H9 (cell line): ENCODE measurements at regions not wholly inside any gene's neighbourhood (a gene's known extent, or its start where the extent isn't known, plus 50 kb on each side); places are given as distances from the start of the nearest gene placed in this dataset.

Experiments
- DNase-seq: peaks from one replicate; pipeline ENCODE4 v3.0.0-alpha.2; 2017
- H2AFZ ChIP-seq: one replicate; pipeline ENCODE4 v1.6.1; 2013; ENCODE audit warnings: mild to moderate bottlenecking, low read length, control low read depth, moderate library complexity
- H2AK5ac ChIP-seq: 2 replicates; pipeline ENCODE4 v1.6.1; 2013; ENCODE audit warnings: low read length, control low read depth, mixed read lengths; ENCODE audit not compliant: insufficient read length
- H2BK120ac ChIP-seq: one replicate; pipeline ENCODE4 v1.6.1; 2013; ENCODE audit warnings: low read depth, mild to moderate bottlenecking, low read length, control low read depth, inconsistent platforms; ENCODE audit not compliant: poor library complexity, severe bottlenecking
- H2BK12ac ChIP-seq: 2 replicates; pipeline ENCODE4 v1.6.1; 2013; ENCODE audit warnings: low read length, control low read depth, mixed read lengths, low read depth; ENCODE audit not compliant: insufficient read length
- H2BK15ac ChIP-seq: 2 replicates; pipeline ENCODE4 v1.6.1; 2013; ENCODE audit warnings: low read depth, low read length, control low read depth
- H2BK20ac ChIP-seq: one replicate; pipeline ENCODE4 v1.6.1; 2013; ENCODE audit warnings: low read depth, mild to moderate bottlenecking, low read length, control low read depth, inconsistent platforms; ENCODE audit not compliant: poor library complexity, severe bottlenecking
- H2BK5ac ChIP-seq: 2 replicates; pipeline ENCODE4 v1.6.1; 2013; ENCODE audit warnings: low read length, control low read depth, mixed read lengths; ENCODE audit not compliant: insufficient read length
- H3K14ac ChIP-seq: 2 replicates; pipeline ENCODE4 v1.6.1; 2013; ENCODE audit warnings: low read length, control low read depth; ENCODE audit not compliant: insufficient read depth
- H3K18ac ChIP-seq: 2 replicates; pipeline ENCODE4 v1.6.1; 2013; ENCODE audit warnings: low read depth, mild to moderate bottlenecking, mixed read lengths, low read length, control low read depth; ENCODE audit not compliant: insufficient read length
- H3K23ac ChIP-seq: 2 replicates; pipeline ENCODE4 v1.6.1; 2013; ENCODE audit warnings: low read length, control low read depth, mixed read lengths, low read depth; ENCODE audit not compliant: insufficient read length
- H3K23me2 ChIP-seq: 2 replicates; pipeline ENCODE4 v1.6.1; 2013; ENCODE audit warnings: low read depth, mild to moderate bottlenecking, mixed read lengths, low read length, control low read depth; ENCODE audit not compliant: insufficient read length, poor library complexity, severe bottlenecking
- H3K27ac ChIP-seq: 2 replicates; pipeline ENCODE4 v1.5.1; 2013; ENCODE audit warnings: low read length, control low read depth, mixed read lengths, low read depth; ENCODE audit not compliant: insufficient read length
- H3K27me3 ChIP-seq: 2 replicates; pipeline ENCODE4 v1.6.1; 2013; ENCODE audit warnings: low read length, control low read depth, inconsistent platforms; ENCODE audit not compliant: insufficient read depth
- H3K4ac ChIP-seq: 2 replicates; pipeline ENCODE4 v1.6.1; 2013; ENCODE audit warnings: low read depth, mild to moderate bottlenecking, control low read depth, inconsistent platforms, low read length, moderate library complexity
- H3K4me1 ChIP-seq: 2 replicates; pipeline ENCODE4 v1.6.1; 2013; ENCODE audit warnings: low read length, control low read depth, inconsistent platforms; ENCODE audit not compliant: insufficient read depth
- H3K4me2 ChIP-seq: 2 replicates; pipeline ENCODE4 v1.6.1; 2013; ENCODE audit warnings: low read length, control low read depth, mixed read lengths; ENCODE audit not compliant: insufficient read length, insufficient read depth
- H3K56ac ChIP-seq: 2 replicates; pipeline ENCODE4 v1.6.1; 2013; ENCODE audit warnings: low read depth, mild to moderate bottlenecking, mixed read lengths, low read length, control low read depth; ENCODE audit not compliant: insufficient read length
- H3K79me1 ChIP-seq: 2 replicates; pipeline ENCODE4 v1.6.1; 2013; ENCODE audit warnings: low read depth, mild to moderate bottlenecking, moderate library complexity, low read length, control low read depth, inconsistent platforms; ENCODE audit not compliant: insufficient read depth, poor library complexity, severe bottlenecking
- H3K79me2 ChIP-seq: 2 replicates; pipeline ENCODE4 v1.6.1; 2013; ENCODE audit warnings: low read length, control low read depth, inconsistent platforms; ENCODE audit not compliant: insufficient read depth
- H3K9ac ChIP-seq: 2 replicates; pipeline ENCODE4 v1.6.1; 2013; ENCODE audit warnings: low read length, control low read depth, mixed read lengths; ENCODE audit not compliant: insufficient read length; ENCODE audit errors: extremely low read depth
- H3K9me3 ChIP-seq: one replicate; pipeline ENCODE4 v1.6.1; 2013; ENCODE audit warnings: low read depth, low read length, inconsistent platforms; ENCODE audit not compliant: control insufficient read depth
- H3T11ph ChIP-seq: one replicate; pipeline ENCODE4 v1.6.1; 2013; ENCODE audit warnings: mild to moderate bottlenecking, low read length, control low read depth, inconsistent platforms
- H4K20me1 ChIP-seq: one replicate; pipeline ENCODE4 v1.6.1; 2013; ENCODE audit not compliant: control insufficient read depth, insufficient read length, insufficient read depth
- H4K5ac ChIP-seq: 2 replicates; pipeline ENCODE4 v1.6.1; 2013; ENCODE audit warnings: low read depth, mild to moderate bottlenecking, mixed read lengths, low read length, control low read depth; ENCODE audit not compliant: insufficient read length
- H4K8ac ChIP-seq: replicated peaks from 2 replicates; pipeline ENCODE4 v1.6.1; 2013; ENCODE audit warnings: low read length, control low read depth, mixed read lengths, low read depth; ENCODE audit not compliant: insufficient read length
- H4K91ac ChIP-seq: 2 replicates; pipeline ENCODE4 v1.6.1; 2013; ENCODE audit warnings: low read depth, mild to moderate bottlenecking, moderate library complexity, mixed read lengths, low read length, control low read depth; ENCODE audit not compliant: insufficient read length
- H3K27ac Mint-ChIP-seq, 3 experiments: 2 replicates in 2 of 3; 3 replicates in 1 of 3; pipeline ENCODE4 v1.8.0; 2020 to 2021; ENCODE audit warnings: mixed read lengths in 3 of 3, mild to moderate bottlenecking in 1 of 3, moderate library complexity in 1 of 3
- H3K27me3 Mint-ChIP-seq: 2 replicates; pipeline ENCODE4 v1.8.0; 2021; ENCODE audit warnings: low read depth, mild to moderate bottlenecking, moderate library complexity, mixed read lengths
- H3K36me3 Mint-ChIP-seq, 3 experiments: 2 replicates in 2 of 3; 3 replicates in 1 of 3; pipeline ENCODE4 v1.8.0; 2020 to 2021; ENCODE audit warnings: low read depth in 3 of 3, mixed read lengths in 3 of 3; ENCODE audit not compliant: insufficient read depth in 1 of 3
- H3K4me1 Mint-ChIP-seq, 2 experiments: 2 replicates each; pipeline ENCODE4 v1.8.0; 2020; ENCODE audit warnings: mixed read lengths in 2 of 2
- H3K4me3 Mint-ChIP-seq, 2 experiments: 2 replicates in 1 of 2; 3 replicates in 1 of 2; pipeline ENCODE4 v1.8.0; 2020 to 2021; ENCODE audit warnings: mild to moderate bottlenecking in 2 of 2, mixed read lengths in 2 of 2, moderate library complexity in 1 of 2
- H3K9me3 Mint-ChIP-seq, 2 experiments: 2 replicates in 1 of 2; 3 replicates in 1 of 2; pipeline ENCODE4 v1.8.0; 2020; ENCODE audit warnings: mild to moderate bottlenecking in 2 of 2, mixed read lengths in 2 of 2, moderate library complexity in 1 of 2
- CTCF ChIP-seq: fragments of 200-600 bp; sonication (generic); conservative IDR thresholded peaks from 3 replicates; pipeline ENCODE4 v1.8.0; 2021; ENCODE audit warnings: antibody characterized with exemption, mild to moderate bottlenecking
- WGBS: extraction: QIAGEN DNeasy Blood & Tissue Kit; methylation state at CpG from one replicate; pipeline ENCODE4 v1.1.7; 2013; ENCODE audit warnings: missing lambda C conversion rate, low lambda C conversion rate, mixed read lengths; ENCODE audit not compliant: insufficient read length; ENCODE audit errors: extremely low coverage; 5-methylcytosine and 5-hydroxymethylcytosine counted together

- no CpG with 5 or more reads among the region's 4 CpGs for WGBS
- DNase-seq = no peak
- no peak overlapping the region for H3K27ac Mint-ChIP-seq
Measured at GRCh38 chr6:137434640-137435039, 59.6 kb downstream of the OLIG3 start.

More at GRCh38 chr6:137434640-137435039, 59.6 kb downstream of the OLIG3 start:
- no peaks in the 10 kb centered on the region for H3K27me3 Mint-ChIP-seq
- Histone ChIP-seq H2AK5ac (no peak overlapping the region), H2BK120ac (no peak overlapping the region), H2BK20ac (no peak overlapping the region), H3K14ac (no peak overlapping the region), H3K4me2 (no peak overlapping the region), H3K23me2 (no peaks in the 10 kb centered on the region), H2AFZ (no peak overlapping the region), H2BK5ac (no peak overlapping the region), H3K27ac (no peak overlapping the region), H3K4ac (no peak overlapping the region), H3K9ac (no peak overlapping the region), H3K9me3 (no peaks in the 10 kb centered on the region), H4K8ac (no peak overlapping the region), H3K79me2 (no peaks in the 10 kb centered on the region), H3T11ph (no peak overlapping the region), H3K79me1 (no peaks in the 10 kb centered on the region), H4K20me1 (no peaks in the 10 kb centered on the region), H4K5ac (no peak overlapping the region), H3K4me1 (no peaks in the 10 kb centered on the region), H3K23ac (no peak overlapping the region), H4K91ac (no peak overlapping the region), H3K18ac (no peak overlapping the region), H2BK15ac (no peak overlapping the region), H3K27me3 (0 out of 2 replicates have a peak, but pooled peaks cover 2% of the 10 kb centered on the region), H2BK12ac (no peak overlapping the region), H3K56ac (no peak overlapping the region)
- TF ChIP-seq CTCF = no peak
- H3K4me1 Mint-ChIP-seq = peaks cover 0 to 4% of the 10 kb centered on the region in 2 experiments; a peak in 1 of 4 replicates
- H3K4me3 Mint-ChIP-seq = no peak overlapping the region
- peaks cover 0 to 1% of the 10 kb centered on the region in 2 experiments; a peak in 3 of 5 replicates for H3K9me3 Mint-ChIP-seq
- peaks cover 0 to 4% (median 0%) of the 10 kb centered on the region in 3 experiments; a peak in 2 of 7 replicates for H3K36me3 Mint-ChIP-seq
